Tibial artery (tissue), 4 donors: ENCODE measurements at regions not wholly inside any gene's neighbourhood (a gene's known extent, or its start where the extent isn't known, plus 50 kb on each side); places are given as distances from the start of the nearest gene placed in this dataset.

Source experiments
- DNase-seq, 2 donors: peaks; one replicate each; pipeline ENCODE4 v3.0.0-alpha.2; 2019
- H3K27ac ChIP-seq, 2 donors: fragments of 200-600 bp; sonication (generic) in 1 of 2; 1 replicate in 1 of 2; 2 replicates in 1 of 2; pipeline ENCODE4 v1.5.1; 2018 to 2019; ENCODE audit warnings: mild to moderate bottlenecking in 1 of 2
- H3K27me3 ChIP-seq, 2 donors: fragments of 200-600 bp; sonication (generic) in 1 of 2; one replicate each; pipeline versions ENCODE4 v1.5.1 to v1.6.0; 2016 to 2019
- H3K36me3 ChIP-seq, 3 donors: fragments of 200-600 bp; sonication (generic) in 2 of 3; one replicate each; pipeline ENCODE4 v1.5.1; 2016 to 2019; ENCODE audit warnings: mild to moderate bottlenecking in 2 of 3
- H3K4me1 ChIP-seq, 4 donors: fragments of 200-600 bp; sonication (generic) in 2 of 4; 1 replicate in 3 of 4; 2 replicates in 1 of 4; pipeline ENCODE4 v1.5.1; 2016 to 2019
- H3K4me3 ChIP-seq, 2 donors: fragments of 200-600 bp; sonication (generic) in 1 of 2; 1 replicate in 1 of 2; 2 replicates in 1 of 2; pipeline ENCODE4 v1.5.1; 2018 to 2019; ENCODE audit warnings: mild to moderate bottlenecking in 2 of 2
- H3K9me3 ChIP-seq, 3 donors: fragments of 200-600 bp; sonication (generic) in 1 of 3; one replicate each; pipeline ENCODE4 v1.5.1; 2016 to 2019
- intact Hi-C: fragments of 100-400 bp; cut with DNase I; formaldehyde crosslinking; loops from one replicate; pipeline ENCODE4 v1.15.0; 2023; ENCODE audit warnings: low total_unique reads
- TF ChIP-seq, protein P1 (sequence below), 2 experiments: fragments of 200-600 bp in 1 of 2; fragments of 450-650 bp in 1 of 2; IDR thresholded peaks; one replicate each; pipeline ENCODE4 v1.5.1; 2017 to 2019; ENCODE audit warnings: antibody characterized with exemption in 2 of 2, mild to moderate bottlenecking in 1 of 2, moderate library complexity in 1 of 2

DNA sequence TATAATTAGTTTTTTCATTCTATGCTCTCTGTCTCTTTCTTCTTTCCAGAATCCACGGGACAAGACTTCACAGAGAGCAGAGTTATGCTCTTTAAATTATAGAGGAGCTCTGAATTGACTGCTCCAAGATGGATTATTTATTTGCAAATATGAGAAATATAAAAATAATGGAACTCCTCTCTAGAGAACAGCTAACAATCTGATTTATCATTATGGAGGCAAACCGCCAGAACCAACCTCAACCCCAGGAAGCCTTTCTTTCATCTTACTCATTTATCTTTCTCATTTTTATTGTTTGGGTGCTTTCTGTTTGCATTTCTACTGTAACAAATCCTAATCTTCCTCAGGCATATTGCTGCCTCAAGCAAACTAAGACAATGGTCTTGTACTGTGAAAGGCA lies 216.5 kb downstream of the C12orf50 start:
- DNase-seq = no peak
- Histone ChIP-seq H3K36me3 (no peaks in the 10 kb centered on the region), H3K4me1 (peaks cover 0 to 57% (median 7%) of the 10 kb centered on the region in 4 donors), H3K9me3 (no peaks in the 10 kb centered on the region), H3K27me3 (no peaks in the 10 kb centered on the region), H3K4me3 (no peak overlapping the region), H3K27ac (no peak overlapping the region)
- intact Hi-C loops = no loop called here
- TF ChIP-seq, protein P1, sequence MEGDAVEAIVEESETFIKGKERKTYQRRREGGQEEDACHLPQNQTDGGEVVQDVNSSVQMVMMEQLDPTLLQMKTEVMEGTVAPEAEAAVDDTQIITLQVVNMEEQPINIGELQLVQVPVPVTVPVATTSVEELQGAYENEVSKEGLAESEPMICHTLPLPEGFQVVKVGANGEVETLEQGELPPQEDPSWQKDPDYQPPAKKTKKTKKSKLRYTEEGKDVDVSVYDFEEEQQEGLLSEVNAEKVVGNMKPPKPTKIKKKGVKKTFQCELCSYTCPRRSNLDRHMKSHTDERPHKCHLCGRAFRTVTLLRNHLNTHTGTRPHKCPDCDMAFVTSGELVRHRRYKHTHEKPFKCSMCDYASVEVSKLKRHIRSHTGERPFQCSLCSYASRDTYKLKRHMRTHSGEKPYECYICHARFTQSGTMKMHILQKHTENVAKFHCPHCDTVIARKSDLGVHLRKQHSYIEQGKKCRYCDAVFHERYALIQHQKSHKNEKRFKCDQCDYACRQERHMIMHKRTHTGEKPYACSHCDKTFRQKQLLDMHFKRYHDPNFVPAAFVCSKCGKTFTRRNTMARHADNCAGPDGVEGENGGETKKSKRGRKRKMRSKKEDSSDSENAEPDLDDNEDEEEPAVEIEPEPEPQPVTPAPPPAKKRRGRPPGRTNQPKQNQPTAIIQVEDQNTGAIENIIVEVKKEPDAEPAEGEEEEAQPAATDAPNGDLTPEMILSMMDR (IDR thresholded peaks at IDR 0.05) = no peak

DNA sequence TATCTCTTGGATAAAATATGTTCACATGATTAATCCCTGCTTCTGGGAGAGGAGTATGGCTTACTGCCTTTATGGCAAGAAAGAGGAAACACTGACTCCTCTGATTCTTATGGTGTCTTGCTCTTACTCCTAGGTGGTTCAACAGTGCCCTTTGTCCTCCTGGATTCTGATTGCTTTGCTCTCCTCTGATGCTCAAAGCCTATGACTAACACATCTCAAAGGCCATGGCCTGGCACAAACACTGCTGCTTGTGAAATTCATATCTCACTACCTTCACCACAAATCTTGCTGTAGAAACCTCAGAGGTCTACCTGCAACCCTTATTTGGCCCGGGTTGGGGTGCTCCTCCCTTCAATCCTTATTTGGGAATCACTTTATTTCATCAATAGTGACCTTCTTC lies 217.2 kb downstream of the C12orf50 start:
- Histone ChIP-seq H3K4me1 (peaks cover 0 to 57% (median 7%) of the 10 kb centered on the region in 4 donors), H3K27me3 (no peaks in the 10 kb centered on the region), H3K9me3 (no peaks in the 10 kb centered on the region), H3K4me3 (no peak overlapping the region), H3K27ac (no peak overlapping the region), H3K36me3 (no peaks in the 10 kb centered on the region)
- no peak for DNase-seq
- TF ChIP-seq, protein P1 (IDR thresholded peaks at IDR 0.05) = no peak
- intact Hi-C loops = no loop called here

DNA sequence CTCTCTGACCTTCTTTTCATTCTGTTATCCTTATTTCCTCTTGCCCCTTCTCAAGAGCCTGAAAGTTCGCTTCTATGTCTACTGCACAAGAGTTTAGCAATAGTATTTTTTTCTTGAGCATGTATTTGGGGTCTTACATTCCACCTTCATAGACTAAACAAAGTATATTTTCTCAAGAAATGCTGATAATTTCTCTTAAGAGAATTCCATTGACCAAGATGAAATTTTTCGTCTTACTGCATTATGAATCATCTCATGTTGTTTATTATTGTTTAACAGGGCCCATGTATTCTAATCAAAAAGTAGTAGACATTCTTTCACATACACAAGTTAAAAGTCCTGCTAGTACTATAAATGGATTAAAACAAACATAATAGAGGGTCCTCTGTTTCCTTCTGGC lies 219.3 kb downstream of the C12orf50 start:
- intact Hi-C loops = loop anchor here (10.0 kb wide), 1 partner anchor 1035 kb away; no protein-coding TSS in a partner anchor
- TF ChIP-seq, protein P1 (IDR thresholded peaks at IDR 0.05) = no peak
- H3K4me3 ChIP-seq = no peak overlapping the region

DNA sequence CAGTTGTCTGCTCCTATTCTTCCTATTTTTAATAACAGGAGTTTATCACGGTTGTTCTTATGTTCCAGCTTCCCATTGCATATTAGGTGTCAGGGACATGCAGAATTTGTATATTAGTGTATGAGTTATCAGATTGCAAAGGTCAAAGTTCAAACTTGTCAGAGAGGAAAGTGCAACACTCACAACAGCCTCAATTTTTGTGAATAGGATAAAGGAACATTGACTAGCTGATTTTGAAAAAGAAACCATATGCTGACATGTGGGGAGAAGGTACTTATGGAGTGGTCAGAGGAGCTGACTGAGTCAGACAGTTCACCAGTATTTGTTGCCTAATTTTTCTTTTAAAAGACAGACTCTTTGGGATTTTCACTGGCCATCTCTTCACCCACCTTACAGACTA lies 222.1 kb downstream of the C12orf50 start:
- Histone ChIP-seq H3K4me1 (peaks cover 0 to 39% (median 4%) of the 10 kb centered on the region in 4 donors), H3K27me3 (no peaks in the 10 kb centered on the region), H3K4me3 (no peak overlapping the region), H3K27ac (no peak overlapping the region), H3K36me3 (no peaks in the 10 kb centered on the region), H3K9me3 (no peaks in the 10 kb centered on the region)
- no peak for DNase-seq
- intact Hi-C loops = loop anchor here (10.0 kb wide), 1 partner anchor 1032 kb away; no protein-coding TSS in a partner anchor
- TF ChIP-seq, protein P1 (IDR thresholded peaks at IDR 0.05) = no peak

More for the DNA sequence above, 219.3 kb downstream of the C12orf50 start:
- Histone ChIP-seq H3K27ac (no peak overlapping the region), H3K36me3 (no peaks in the 10 kb centered on the region), H3K9me3 (no peaks in the 10 kb centered on the region), H3K4me1 (peaks cover 0 to 59% (median 5%) of the 10 kb centered on the region in 4 donors), H3K27me3 (no peaks in the 10 kb centered on the region)
- no peak for DNase-seq

DNA sequence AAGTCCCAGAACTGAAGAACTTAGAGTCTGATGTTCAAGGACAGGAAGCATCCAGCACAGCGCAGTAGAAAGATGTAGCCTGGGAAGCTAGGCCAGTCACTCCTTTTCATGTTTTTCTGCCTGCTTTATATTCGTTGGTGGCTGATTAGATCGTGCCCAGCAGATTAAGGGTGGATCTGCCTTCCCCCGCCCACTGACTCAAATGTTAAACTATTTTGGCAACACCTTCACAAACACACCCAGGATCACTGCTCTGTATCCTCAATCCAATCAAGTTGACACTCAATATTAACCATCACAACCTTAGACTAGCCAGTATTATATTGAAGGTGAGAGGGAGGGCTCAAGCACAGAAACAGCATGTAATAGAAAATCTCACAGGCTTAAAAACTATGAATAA lies 222.9 kb downstream of the C12orf50 start:
- no peaks in the 10 kb centered on the region for H3K27me3 ChIP-seq
- H3K4me3 ChIP-seq = no peak overlapping the region
- H3K9me3 ChIP-seq = no peaks in the 10 kb centered on the region
- intact Hi-C loops = loop anchor here (10.0 kb wide), 1 partner anchor 1032 kb away; no protein-coding TSS in a partner anchor
- H3K4me1 ChIP-seq = peaks cover 0 to 46% (median 6%) of the 10 kb centered on the region in 4 donors
- H3K27ac ChIP-seq = peak overlapping the region; percentile 33 to 36
- no peaks in the 10 kb centered on the region for H3K36me3 ChIP-seq
- no peak for DNase-seq
- TF ChIP-seq, protein P1 (IDR thresholded peaks at IDR 0.05) = no peak

DNA sequence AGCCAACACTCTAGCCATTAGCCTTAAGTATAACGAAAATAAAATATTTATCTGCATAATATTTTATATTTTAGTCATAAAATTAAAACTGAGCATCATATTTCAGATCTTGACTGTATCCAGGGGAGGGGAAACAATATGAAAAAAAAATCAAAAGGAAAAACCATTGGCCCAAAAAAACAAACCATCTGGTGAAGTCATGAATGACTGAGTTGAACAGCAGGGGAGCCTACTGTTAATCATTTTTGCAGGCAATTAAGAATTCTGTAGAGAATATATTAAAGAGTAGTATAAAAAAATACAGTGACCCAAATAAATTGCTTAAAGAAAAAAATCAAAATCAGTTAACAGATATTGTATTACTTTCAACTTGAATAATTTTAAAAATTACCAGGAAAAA lies 224.8 kb downstream of the C12orf50 start:
- intact Hi-C loops = loop anchor here (10.0 kb wide), 1 partner anchor 1030 kb away; no protein-coding TSS in a partner anchor
- H3K4me1 ChIP-seq = peaks cover 0 to 47% (median 6%) of the 10 kb centered on the region in 4 donors
- DNase-seq = no peak
- no peaks in the 10 kb centered on the region for H3K9me3 ChIP-seq
- H3K27me3 ChIP-seq = no peaks in the 10 kb centered on the region
- no peak overlapping the region for H3K4me3 ChIP-seq
- no peak overlapping the region for H3K27ac ChIP-seq
- TF ChIP-seq, protein P1 (IDR thresholded peaks at IDR 0.05) = no peak
- H3K36me3 ChIP-seq = no peaks in the 10 kb centered on the region
